ENCODE measurements at regions not wholly inside any gene's neighbourhood (a gene's known extent, or its start where the extent isn't known, plus 50 kb on each side); places are given as distances from the start of the nearest gene placed in this dataset.
"Not testable (repeated sequence)": the region's sequence is repeated elsewhere in the genome, so short reads cannot be mapped to it uniquely, and the experiment has no call there.

GRCh38 chr13:33676045-33676989, 141.6 kb upstream of the RFC3 start:
- DNase-seq = peak; percentile 60

GRCh38 chr13:33677215-33677614, 140.7 kb upstream of the RFC3 start:
- DNase-seq = peak; percentile 21

- no peak for DNase-seq
Observed at GRCh38 chr13:33678084-33678483, 139.9 kb upstream of the RFC3 start.

DNA sequence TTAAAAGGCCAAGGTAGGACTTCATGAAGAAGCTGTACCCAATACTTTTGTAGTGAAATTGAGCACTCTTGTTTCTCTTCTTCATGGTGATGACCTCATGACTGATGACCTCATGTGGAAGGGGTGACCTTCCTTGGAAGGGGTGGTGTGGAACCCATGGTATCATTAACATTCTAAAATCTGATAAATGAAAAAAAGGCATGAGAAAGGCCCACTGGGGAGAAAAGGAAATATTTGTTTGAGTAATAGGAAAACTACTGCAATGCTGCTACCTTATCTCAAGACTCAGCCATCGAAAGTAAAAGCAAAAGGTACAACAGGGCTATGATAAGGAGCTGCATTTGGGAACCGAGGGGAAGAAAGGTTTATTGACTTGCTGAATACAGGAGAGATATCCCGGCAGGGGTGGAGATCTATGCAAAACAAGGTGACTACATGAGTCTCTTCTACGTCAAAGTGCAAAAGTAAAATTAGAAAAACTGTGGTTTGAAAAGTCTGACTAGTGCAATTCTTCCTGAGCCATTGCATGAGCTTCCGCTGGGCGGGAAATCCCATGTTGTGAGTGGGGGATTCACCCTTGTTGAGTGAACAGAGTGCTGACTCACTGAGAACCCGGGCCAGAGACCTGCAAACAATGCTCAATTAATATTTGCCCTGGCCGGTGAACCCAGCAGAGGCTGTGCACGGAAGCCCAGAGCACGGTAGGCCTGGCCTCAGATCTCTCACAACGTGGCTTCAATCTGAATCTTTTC, 138.9 kb upstream of the RFC3 start:
- peak; percentile 22 for DNase-seq

DNA sequence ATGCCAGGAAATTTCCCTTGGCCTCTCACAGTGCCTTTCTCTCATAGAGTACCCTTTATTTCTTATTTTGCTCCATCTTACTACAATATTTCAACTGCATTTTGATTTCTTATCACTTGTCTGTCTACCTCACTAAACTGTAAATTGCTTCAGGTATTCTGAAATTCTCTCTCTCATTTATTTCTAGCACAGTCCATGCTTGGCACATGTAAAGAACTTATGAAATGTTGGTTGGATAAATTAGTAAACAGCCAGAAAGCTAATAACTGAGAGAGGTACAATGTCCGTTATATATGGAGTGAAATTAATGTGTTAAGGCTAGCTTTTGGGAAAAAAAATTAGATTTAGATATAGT, 138.3 kb upstream of the RFC3 start:
- no peak for DNase-seq

GRCh38 chr13:33682020-33682564, 135.9 kb upstream of the RFC3 start:
- no peak for DNase-seq

GRCh38 chr13:33682646-33683045, 135.3 kb upstream of the RFC3 start:
- DNase-seq = not testable (repeated sequence)

DNA sequence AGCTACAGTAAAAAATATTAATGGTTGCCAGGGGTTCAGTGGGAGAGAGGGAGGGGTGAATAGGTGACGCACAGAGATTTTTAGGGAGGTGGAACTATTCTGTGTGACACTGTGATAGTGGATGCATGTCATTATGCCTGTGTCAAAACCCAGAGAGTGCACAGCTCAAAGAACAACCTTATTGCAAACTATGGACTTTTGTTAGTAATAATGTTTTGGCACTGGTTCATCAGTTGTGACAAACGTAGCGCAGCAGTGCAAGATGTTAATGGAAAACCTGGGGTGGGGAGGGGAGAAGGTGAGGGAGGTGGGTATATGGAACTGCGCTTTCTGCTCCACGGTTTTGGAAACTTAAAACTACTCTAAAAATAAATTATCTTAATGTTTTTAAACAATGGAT, 134.6 kb upstream of the RFC3 start:
- no peak for DNase-seq

DNA sequence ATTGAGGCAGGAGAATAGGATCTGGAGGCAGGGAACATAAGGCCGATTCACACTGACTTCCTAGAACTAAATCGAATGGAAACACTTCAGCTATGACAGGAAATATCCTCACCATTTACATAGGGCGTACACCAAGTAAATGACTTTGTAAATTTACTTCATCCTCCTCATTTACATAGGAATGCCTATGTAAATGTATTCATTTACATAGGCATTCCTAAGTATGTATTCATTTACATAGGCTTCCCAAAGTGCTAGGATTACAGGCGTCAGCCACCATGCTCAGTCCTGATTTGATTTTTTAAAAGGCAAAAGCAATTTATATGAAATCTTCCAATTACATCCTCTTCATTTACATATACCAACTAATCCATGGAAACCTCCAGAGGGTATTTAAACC, 133.1 kb upstream of the RFC3 start:
- no peak for DNase-seq

DNA sequence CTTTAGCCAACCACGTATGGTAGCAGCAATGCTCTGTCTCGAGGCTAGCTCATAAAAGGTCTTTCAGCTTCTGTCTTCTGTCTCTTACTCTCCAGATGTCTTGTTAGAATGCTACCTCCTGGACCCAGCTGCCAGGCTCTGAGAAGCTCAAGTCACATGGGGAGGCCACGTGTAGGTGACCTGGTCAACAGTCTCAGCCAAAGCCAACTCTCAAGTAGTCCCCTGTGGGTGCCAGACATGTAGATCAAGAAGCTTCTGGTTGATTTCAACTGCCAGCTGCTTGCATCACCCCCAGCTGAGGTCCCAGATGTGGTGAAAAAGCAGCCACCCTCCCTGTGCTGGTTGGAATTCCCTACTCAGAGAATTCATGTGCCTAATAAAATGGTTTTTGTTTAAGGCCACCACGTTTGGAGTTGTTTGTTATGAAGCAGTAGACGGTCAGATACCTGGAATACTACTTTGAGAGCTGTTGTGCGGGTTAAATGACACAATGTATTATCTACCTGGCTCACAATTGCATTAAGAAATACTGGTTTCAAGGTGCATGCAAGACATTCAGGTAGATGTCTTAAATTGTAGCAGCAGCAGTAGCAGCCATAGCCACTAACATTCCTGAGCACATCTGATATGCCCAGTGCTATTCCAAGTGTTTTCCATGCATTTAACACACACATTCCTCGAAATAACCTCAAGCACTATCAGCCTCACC, 131.0 kb upstream of the RFC3 start:
- no peak for DNase-seq

DNA sequence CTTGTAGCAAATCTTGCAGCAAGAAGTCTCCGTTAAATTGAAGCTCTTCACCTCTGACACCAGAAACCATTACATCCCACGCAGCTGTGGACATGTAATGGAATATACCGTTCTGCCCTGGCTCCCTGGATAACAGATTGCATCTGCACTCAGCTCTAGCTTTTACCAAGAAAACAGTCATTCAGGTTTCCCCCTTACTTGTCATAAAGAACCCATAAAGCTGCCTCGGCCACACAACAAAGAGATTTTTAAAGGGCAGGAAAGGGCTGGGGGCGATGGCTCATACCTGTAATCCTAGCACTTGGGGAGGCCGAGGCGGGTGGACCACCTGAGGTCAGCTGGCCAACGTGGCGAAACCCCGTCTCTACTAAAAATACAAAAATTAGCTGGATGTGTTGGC, 127.6 kb upstream of the RFC3 start:
- no peak for DNase-seq

- no peak for DNase-seq
Observed at GRCh38 chr13:33691980-33692379, 126.0 kb upstream of the RFC3 start.

DNA sequence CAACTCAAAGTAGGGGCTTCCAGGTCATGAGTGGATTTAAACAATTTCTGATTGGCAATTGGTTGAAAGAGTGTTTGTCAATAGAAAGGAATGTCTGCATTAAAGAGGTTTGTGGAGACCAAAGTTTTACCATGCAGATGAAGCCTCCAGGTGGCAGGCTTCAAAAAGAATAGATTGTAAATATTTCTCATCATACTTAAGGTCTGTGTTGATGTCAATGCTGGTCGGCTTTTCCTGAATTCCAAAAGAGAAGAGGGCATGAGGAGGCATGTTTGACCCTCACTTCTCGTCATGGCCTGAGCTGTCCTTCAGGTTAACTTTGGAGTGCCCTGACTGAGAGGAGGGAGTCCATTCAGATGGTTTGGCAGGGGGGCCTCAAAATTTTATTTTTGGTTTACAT, 125.4 kb upstream of the RFC3 start:
- no peak for DNase-seq

GRCh38 chr13:33694546-33694945, 123.4 kb upstream of the RFC3 start:
- DNase-seq = no peak

GRCh38 chr13:33696530-33696929, 121.4 kb upstream of the RFC3 start:
- DNase-seq = no peak

- no peak for DNase-seq
Observed at GRCh38 chr13:33697926-33698325, 120.0 kb upstream of the RFC3 start.

- no peak for DNase-seq
Observed at GRCh38 chr13:33707449-33707848, 110.5 kb upstream of the RFC3 start.

DNA sequence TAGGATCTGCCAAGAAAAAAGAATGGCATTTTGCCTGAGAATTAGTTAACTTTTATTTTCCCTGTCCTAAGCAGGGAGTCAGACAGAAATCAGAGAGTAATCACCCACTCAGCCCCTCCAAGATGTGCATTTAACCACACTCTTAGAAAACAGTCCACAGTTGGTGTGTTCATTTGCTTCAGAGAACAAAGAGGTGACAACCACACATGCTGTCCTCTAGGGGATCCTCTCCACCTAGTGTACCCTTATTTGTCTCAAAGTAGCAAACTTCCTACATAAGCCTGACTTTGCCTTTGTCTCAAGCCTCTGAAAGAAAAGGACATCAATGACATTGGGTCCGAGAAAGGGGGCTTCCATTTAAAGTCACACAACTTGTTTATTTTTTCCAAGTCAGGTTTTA, 107.0 kb upstream of the RFC3 start:
- DNase-seq = no peak

- DNase-seq = no peak
Observed at GRCh38 chr13:33711436-33711835, 106.5 kb upstream of the RFC3 start.

GRCh38 chr13:33717775-33718174, 100.2 kb upstream of the RFC3 start:
- no peak for DNase-seq

DNA sequence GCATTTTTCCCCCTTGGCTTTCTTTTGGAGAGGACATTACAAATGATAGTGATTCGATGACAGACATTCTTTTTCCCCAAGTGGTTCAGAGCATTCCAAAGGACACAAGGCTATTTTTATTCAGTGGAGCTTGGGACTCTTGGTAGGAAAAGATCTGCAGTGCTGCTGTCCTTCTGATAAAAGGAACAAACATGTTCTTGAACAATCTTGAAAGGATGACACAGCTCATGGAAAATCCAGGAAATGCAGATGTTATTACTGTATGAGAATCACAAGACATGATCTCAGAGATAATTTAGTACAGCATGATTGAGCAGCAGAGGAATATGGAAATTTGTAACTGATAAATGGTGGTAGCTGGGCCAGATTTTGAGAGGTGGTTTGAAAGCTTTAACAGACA, 96.2 kb upstream of the RFC3 start:
- no peak for DNase-seq

- peak; percentile 13 for DNase-seq
Observed at GRCh38 chr13:33722216-33722915, 95.6 kb upstream of the RFC3 start.

GRCh38 chr13:33723365-33723764, 94.6 kb upstream of the RFC3 start:
- no peak for DNase-seq
